ENCODE measurements at regions not wholly inside any gene's neighbourhood (a gene's known extent, or its start where the extent isn't known, plus 50 kb on each side); places are given as distances from the start of the nearest gene placed in this dataset.

DNA sequence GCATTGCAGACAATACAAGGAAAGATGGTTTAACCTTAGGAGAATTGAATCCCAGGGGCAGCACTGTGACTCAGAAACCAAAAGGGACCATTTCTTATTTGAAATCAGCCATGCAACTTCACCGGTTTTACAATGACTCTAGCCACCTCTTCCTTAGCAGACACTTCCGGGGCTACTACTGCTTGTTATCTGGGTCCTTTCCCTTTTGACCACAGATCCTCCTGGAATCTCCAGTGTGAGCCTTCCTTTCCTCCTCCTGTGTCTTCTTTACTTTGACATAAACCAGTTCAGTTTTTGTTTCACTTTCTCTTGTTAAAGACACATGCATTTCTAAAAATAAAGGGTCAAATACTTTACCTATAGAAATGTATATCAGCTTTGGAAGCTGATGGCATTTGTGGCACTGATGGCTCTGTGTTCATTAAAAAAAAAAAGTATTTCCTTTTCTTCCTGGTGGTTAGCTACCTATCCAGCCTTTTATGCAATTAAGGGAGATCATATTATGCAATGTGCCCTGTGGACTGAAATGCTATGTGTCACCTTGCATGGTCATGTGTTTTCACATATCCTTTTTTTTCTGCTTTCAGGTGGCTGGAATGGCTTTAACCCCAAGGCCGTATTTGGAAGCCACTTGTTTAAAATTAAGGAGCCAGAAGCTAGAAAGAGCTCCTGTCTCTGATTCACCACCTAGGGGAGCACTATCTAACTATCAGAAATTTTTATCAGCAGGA, 296.2 kb downstream of the CHL1 start:
- Histone ChIP-seq H3K27ac (ENCODE audit: low read length) (no peak overlapping the region), H3K79me2 (ENCODE audit: low read length) (no peaks in the 10 kb centered on the region), H4K20me1 (ENCODE audit: low read length) (no peaks in the 10 kb centered on the region), H2AFZ (ENCODE audit: low read length) (no peak overlapping the region), H3K4me1 (ENCODE audit: insufficient read depth, low read length) (no peaks in the 10 kb centered on the region), H3K4me3 (ENCODE audit: low read length) (no peak overlapping the region), H3F3A (ENCODE audit: low read length, unreplicated experiment) (no peaks in the 10 kb centered on the region), H3K9me3 (ENCODE audit: low read length) (no peaks in the 10 kb centered on the region), H3K27me3 (ENCODE audit: low read length) (no peaks in the 10 kb centered on the region), H3K4me2 (ENCODE audit: low read length) (no peak overlapping the region), H3K36me3 (ENCODE audit: low read depth, low read length) (no peaks in the 10 kb centered on the region), H3K9ac (ENCODE audit: low read length) (no peak overlapping the region), H3K9me2 (replicated peaks; ENCODE audit: low read length) (no peaks in the 10 kb centered on the region)
- ChIA-PET POLR2A (ENCODE audit: unreplicated experiment) (no interaction called here), CTCF (no interaction called here)
- ATAC-seq (no peak), DNase-seq (no peak)
- BruUV-seq (replicated peaks) = no TSS peak
- intact Hi-C loops (cut with micrococcal nuclease) = no loop called here
- TF ChIP-seq EZH2 (IDR thresholded peaks at IDR 0.05; ENCODE audit: low read length, unreplicated experiment) = no peak
- TF ChIP-seq, protein P1, sequence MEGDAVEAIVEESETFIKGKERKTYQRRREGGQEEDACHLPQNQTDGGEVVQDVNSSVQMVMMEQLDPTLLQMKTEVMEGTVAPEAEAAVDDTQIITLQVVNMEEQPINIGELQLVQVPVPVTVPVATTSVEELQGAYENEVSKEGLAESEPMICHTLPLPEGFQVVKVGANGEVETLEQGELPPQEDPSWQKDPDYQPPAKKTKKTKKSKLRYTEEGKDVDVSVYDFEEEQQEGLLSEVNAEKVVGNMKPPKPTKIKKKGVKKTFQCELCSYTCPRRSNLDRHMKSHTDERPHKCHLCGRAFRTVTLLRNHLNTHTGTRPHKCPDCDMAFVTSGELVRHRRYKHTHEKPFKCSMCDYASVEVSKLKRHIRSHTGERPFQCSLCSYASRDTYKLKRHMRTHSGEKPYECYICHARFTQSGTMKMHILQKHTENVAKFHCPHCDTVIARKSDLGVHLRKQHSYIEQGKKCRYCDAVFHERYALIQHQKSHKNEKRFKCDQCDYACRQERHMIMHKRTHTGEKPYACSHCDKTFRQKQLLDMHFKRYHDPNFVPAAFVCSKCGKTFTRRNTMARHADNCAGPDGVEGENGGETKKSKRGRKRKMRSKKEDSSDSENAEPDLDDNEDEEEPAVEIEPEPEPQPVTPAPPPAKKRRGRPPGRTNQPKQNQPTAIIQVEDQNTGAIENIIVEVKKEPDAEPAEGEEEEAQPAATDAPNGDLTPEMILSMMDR (conservative IDR thresholded peaks at IDR 0.05; ENCODE audit: low read depth, low read length) = no peak

DNA sequence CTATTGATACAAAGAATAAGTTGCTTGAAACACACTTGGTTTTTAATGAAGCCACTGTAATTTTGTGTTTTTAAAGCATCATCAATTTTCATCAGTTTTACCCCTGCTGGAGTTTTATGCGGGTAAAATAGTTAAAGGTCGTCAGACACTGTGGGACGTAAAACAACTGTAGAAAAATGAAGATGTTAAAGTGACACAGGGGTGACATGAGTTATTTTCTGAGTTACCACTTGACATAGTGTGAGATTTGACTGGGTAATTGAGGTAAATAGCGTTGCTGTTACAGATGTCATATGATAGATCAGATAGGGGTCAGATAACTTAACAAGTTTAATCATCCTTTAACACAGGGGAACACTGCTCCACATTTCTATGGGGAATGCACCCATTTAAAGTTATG, 297.6 kb downstream of the CHL1 start:
- Histone ChIP-seq H3K9me3 (ENCODE audit: low read length) (no peaks in the 10 kb centered on the region), H3K4me3 (ENCODE audit: low read length) (no peak overlapping the region), H3K9ac (ENCODE audit: low read length) (no peak overlapping the region), H3K36me3 (ENCODE audit: low read depth, low read length) (no peaks in the 10 kb centered on the region), H4K20me1 (ENCODE audit: low read length) (no peaks in the 10 kb centered on the region), H3K27ac (ENCODE audit: low read length) (no peak overlapping the region), H3K27me3 (ENCODE audit: low read length) (no peaks in the 10 kb centered on the region), H3F3A (ENCODE audit: low read length, unreplicated experiment) (no peaks in the 10 kb centered on the region), H3K4me1 (ENCODE audit: insufficient read depth, low read length) (no peaks in the 10 kb centered on the region), H2AFZ (ENCODE audit: low read length) (no peak overlapping the region), H3K4me2 (ENCODE audit: low read length) (no peak overlapping the region), H3K9me2 (replicated peaks; ENCODE audit: low read length) (no peaks in the 10 kb centered on the region), H3K79me2 (ENCODE audit: low read length) (no peaks in the 10 kb centered on the region)
- no peak for TF ChIP-seq EZH2phosphoT487 (IDR thresholded peaks at IDR 0.05; ENCODE audit: borderline replicate concordance, low read length)
- ChIA-PET CTCF (no interaction called here), POLR2A (ENCODE audit: unreplicated experiment) (no interaction called here)
- ATAC-seq (no peak), DNase-seq (no peak)
- no TSS peak for BruUV-seq (replicated peaks)
- intact Hi-C loops (cut with micrococcal nuclease) = no loop called here

DNA sequence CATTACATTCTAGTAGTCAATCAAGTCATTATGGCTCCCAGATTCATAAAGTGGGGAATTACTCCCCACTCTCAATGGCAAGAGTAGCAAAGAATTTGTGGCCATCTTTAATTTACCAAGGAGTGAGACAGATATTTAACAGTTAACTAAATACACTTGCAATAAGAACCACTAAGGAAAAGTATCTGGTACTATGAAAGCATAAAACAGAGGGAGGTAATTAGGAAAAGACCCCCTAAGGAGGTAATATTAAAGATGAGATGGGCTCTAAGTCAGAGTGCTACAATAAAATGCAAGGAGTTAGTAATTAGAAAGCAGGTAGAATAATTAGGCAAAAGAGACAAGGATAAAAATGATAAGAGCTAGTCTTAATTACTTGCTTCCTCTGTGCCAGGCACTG, 301.9 kb downstream of the CHL1 start:
- Histone ChIP-seq H3K9me3 (ENCODE audit: low read length) (0 out of 2 replicates have a peak, but pooled peaks cover 3% of the 10 kb centered on the region), H2AFZ (ENCODE audit: low read length) (no peak overlapping the region), H3K79me2 (ENCODE audit: low read length) (no peaks in the 10 kb centered on the region), H3K9ac (ENCODE audit: low read length) (no peak overlapping the region), H3K27me3 (ENCODE audit: low read length) (no peaks in the 10 kb centered on the region), H3K27ac (ENCODE audit: low read length) (no peak overlapping the region), H3K4me2 (ENCODE audit: low read length) (no peak overlapping the region), H3K4me3 (ENCODE audit: low read length) (no peak overlapping the region), H3K4me1 (ENCODE audit: insufficient read depth, low read length) (no peaks in the 10 kb centered on the region), H3K9me2 (replicated peaks; ENCODE audit: low read length) (no peaks in the 10 kb centered on the region), H3K36me3 (ENCODE audit: low read depth, low read length) (no peaks in the 10 kb centered on the region), H3F3A (ENCODE audit: low read length, unreplicated experiment) (no peaks in the 10 kb centered on the region), H4K20me1 (ENCODE audit: low read length) (no peaks in the 10 kb centered on the region)
- DNase-seq (no peak), ATAC-seq (no peak)
- CTCF ChIA-PET = no interaction called here
- intact Hi-C loops (cut with micrococcal nuclease) = no loop called here
- POLR2A ChIA-PET (ENCODE audit: unreplicated experiment) = no interaction called here
- BruUV-seq (replicated peaks) = no TSS peak
- TF ChIP-seq, protein P1 (conservative IDR thresholded peaks at IDR 0.05; ENCODE audit: low read depth, low read length) = no peak
- TF ChIP-seq EZH2 (IDR thresholded peaks at IDR 0.05; ENCODE audit: low read length, unreplicated experiment) (no peak), EZH2phosphoT487 (IDR thresholded peaks at IDR 0.05; ENCODE audit: borderline replicate concordance, low read length) (no peak)
